ENCODE measurements at regions not wholly inside any gene's neighbourhood (a gene's known extent, or its start where the extent isn't known, plus 50 kb on each side); places are given as distances from the start of the nearest gene placed in this dataset.

- no peaks in the 10 kb centered on the region for H3K79me2 ChIP-seq (ENCODE audit: insufficient read depth, low read length)
- no peaks in the 10 kb centered on the region for H4K20me1 ChIP-seq (ENCODE audit: insufficient read depth)
- ChIA-PET POLR2A (no interaction called here), CTCF (no interaction called here), RAD21 (ENCODE audit: low non-redundant PET in 1 of 2, low total read pairs in 2 of 2, uncharacterized antibody in 2 of 2, unreplicated experiment in 2 of 2) (no interaction called here)
- ATAC-seq, result no peak
- H3K4me3 ChIP-seq (replicated peaks in 1 of 2; ENCODE audit: low read depth in 1 of 2, low read length in 2 of 2), result no peak overlapping the region
- H3K4me2 ChIP-seq (ENCODE audit: low read length), result no peak overlapping the region
- H3K9ac ChIP-seq (ENCODE audit: low read length), result no peak overlapping the region
- DNase-seq (ENCODE audit: low read depth, low spot score), result no peak
- TF ChIP-seq REST (IDR thresholded peaks at IDR 0.05; ENCODE audit: low read depth), result no peak
- no peak for TF ChIP-seq RAD21 (IDR thresholded peaks at IDR 0.05; ENCODE audit: low read depth)
- TF ChIP-seq ELF1 (IDR thresholded peaks at IDR 0.05; ENCODE audit: borderline replicate concordance, low read depth), result no peak
- no peak for TF ChIP-seq ZBTB33 (IDR thresholded peaks at IDR 0.05; ENCODE audit: extremely low read depth, insufficient replicate concordance, low read length)
- TF ChIP-seq TCF7L2 (IDR thresholded peaks at IDR 0.05; ENCODE audit: borderline replicate concordance, extremely low read depth, insufficient read depth, insufficient read length), result no peak
- TF ChIP-seq CTCF (IDR thresholded peaks at IDR 0.05 in 2 of 3, conservative IDR thresholded peaks at IDR 0.05 in 1 of 3; ENCODE audit: borderline replicate concordance in 1 of 3, insufficient read depth in 1 of 3, low read depth in 2 of 3, low read length in 2 of 3), result no peak
- no peak for TF ChIP-seq POLR2AphosphoS5 (IDR thresholded peaks at IDR 0.05; ENCODE audit: low read depth, low read length)
- TF ChIP-seq EGR1 (IDR thresholded peaks at IDR 0.05; ENCODE audit: low read depth), result no peak
- no peak for TF ChIP-seq CEBPB (IDR thresholded peaks at IDR 0.05; ENCODE audit: low read depth)
- no peak for TF ChIP-seq SP1 (IDR thresholded peaks at IDR 0.05; ENCODE audit: low read depth)
- no peak for TF ChIP-seq ZFX (IDR thresholded peaks at IDR 0.05)
- no peak for TF ChIP-seq JUND (IDR thresholded peaks at IDR 0.05)
- no peak for TF ChIP-seq SRF (IDR thresholded peaks at IDR 0.05; ENCODE audit: low read depth)
- no peak for TF ChIP-seq ZNF274 (IDR thresholded peaks at IDR 0.05; ENCODE audit: low read depth, low read length)
- BruUV-seq (replicated peaks), result no TSS peak
- no peaks in the 10 kb centered on the region for H3K4me1 ChIP-seq (ENCODE audit: control insufficient read depth in 1 of 2, insufficient read depth in 2 of 2, low read length in 2 of 2)
- H3K36me3 ChIP-seq (ENCODE audit: control insufficient read depth in 1 of 2, insufficient read depth in 2 of 2, low read length in 2 of 2), result no peaks in the 10 kb centered on the region
- no peaks in the 10 kb centered on the region for H3K9me3 ChIP-seq (ENCODE audit: control insufficient read depth in 1 of 2, insufficient read depth in 1 of 2, low read depth in 1 of 2, low read length in 2 of 2)
- no peaks in the 10 kb centered on the region for H3K9me2 ChIP-seq (ENCODE audit: insufficient read depth)
- intact Hi-C loops (cut with micrococcal nuclease), result no loop called here
- no peak overlapping the region for H3K27ac ChIP-seq (ENCODE audit: low read depth, low read length)
- H2AFZ ChIP-seq (ENCODE audit: low read depth, low read length, poor library complexity, severe bottlenecking), result no peak overlapping the region
- no peaks in the 10 kb centered on the region for H3K27me3 ChIP-seq (ENCODE audit: insufficient read depth, low read length)
Measured at GRCh38 chr7:112575864-112576263, 95.1 kb downstream of the LSMEM1 start.
